PC-3 (cell line): ENCODE measurements at regions not wholly inside any gene's neighbourhood (a gene's known extent, or its start where the extent isn't known, plus 50 kb on each side); places are given as distances from the start of the nearest gene placed in this dataset.

ENCODE experiments used
- ATAC-seq: fragments of 200-7000 bp; cut with Tn5 transposase; 2 replicates; pipeline ENCODE4 v1.9.1; 2020; ENCODE audit warnings: mild to moderate bottlenecking, moderate library complexity
- BruUV-seq: library from RNA; stranded (reverse); fragments of 400-500 nt; replicated peaks from 2 replicates; lab custom pipeline; 2021; lab: Mats Ljungman, UMichigan
- CTCF ChIA-PET: fragments of 300-600 bp; sonication (Branson Sonifier 250); formaldehyde crosslinking; loops from one replicate; lab custom pipeline; 2022; ENCODE audit warnings: antibody characterized with exemption; lab: Charles Lee
- POLR2A ChIA-PET: fragments of 300-600 bp; sonication (Branson Sonifier 250); formaldehyde crosslinking; loops from one replicate; lab custom pipeline; 2022; ENCODE audit warnings: antibody characterized with exemption; ENCODE audit not compliant: unreplicated experiment; lab: Charles Lee
- DNase-seq: peaks from one replicate; pipeline ENCODE4 v3.0.0-alpha.2; 2015
- H2AFZ ChIP-seq: fragments of 300-600 bp; sonication (generic); 2 replicates; pipeline ENCODE4 v1.6.0; 2016; ENCODE audit warnings: antibody characterized with exemption, low read length
- H3F3A ChIP-seq: fragments of 300-600 bp; sonication (generic); one replicate; pipeline ENCODE4 v1.6.0; 2017; ENCODE audit warnings: antibody characterized with exemption, low read length, control low read depth, mild to moderate bottlenecking; ENCODE audit not compliant: unreplicated experiment
- H3K27ac ChIP-seq: fragments of 300-600 bp; sonication (generic); 2 replicates; pipeline ENCODE4 v1.5.1; 2016; ENCODE audit warnings: mild to moderate bottlenecking, low read length
- H3K27me3 ChIP-seq: fragments of 300-600 bp; sonication (generic); 2 replicates; pipeline ENCODE4 v1.6.1; 2016; ENCODE audit warnings: low read length, mixed read lengths
- H3K36me3 ChIP-seq: fragments of 300-600 bp; sonication (generic); 2 replicates; pipeline ENCODE4 v1.6.1; 2016; ENCODE audit warnings: low read depth, mixed run types, low read length, mixed read lengths
- H3K4me1 ChIP-seq: fragments of 300-600 bp; sonication (generic); 2 replicates; pipeline ENCODE4 v1.5.1; 2016; ENCODE audit warnings: low read length; ENCODE audit not compliant: insufficient read depth
- H3K4me2 ChIP-seq: fragments of 300-600 bp; sonication (generic); 2 replicates; pipeline ENCODE4 v1.6.0; 2016; ENCODE audit warnings: low read length
- H3K4me3 ChIP-seq: fragments of 300-600 bp; sonication (generic); 2 replicates; pipeline ENCODE4 v1.5.1; 2016; ENCODE audit warnings: mild to moderate bottlenecking, low read length, mixed read lengths
- H3K79me2 ChIP-seq: fragments of 300-600 bp; sonication (generic); 2 replicates; pipeline ENCODE4 v1.6.1; 2017; ENCODE audit warnings: low read length, mixed read lengths
- H3K9ac ChIP-seq: fragments of 300-600 bp; sonication (generic); 2 replicates; pipeline ENCODE4 v1.6.0; 2016; ENCODE audit warnings: mild to moderate bottlenecking, low read length
- H3K9me2 ChIP-seq: fragments of 300-600 bp; sonication (generic); replicated peaks from 2 replicates; pipeline ENCODE4 v1.6.1; 2016; ENCODE audit warnings: mixed run types, low read length, mixed read lengths
- H3K9me3 ChIP-seq: fragments of 300-600 bp; sonication (generic); 2 replicates; pipeline ENCODE4 v1.6.1; 2016; ENCODE audit warnings: low read length, mixed read lengths
- H4K20me1 ChIP-seq: fragments of 300-600 bp; sonication (generic); 2 replicates; pipeline ENCODE4 v1.6.1; 2016; ENCODE audit warnings: low read length, mixed read lengths
- CTCF ChIP-seq: fragments of 300-600 bp; sonication (generic); conservative IDR thresholded peaks from 2 replicates; pipeline ENCODE4 v1.5.1; 2017; ENCODE audit warnings: antibody characterized with exemption, low read depth, mild to moderate bottlenecking, low read length
- EZH2 ChIP-seq: fragments of 300-600 bp; sonication (generic); IDR thresholded peaks from one replicate; pipeline ENCODE4 v1.6.1; 2017; ENCODE audit warnings: antibody characterized with exemption, mild to moderate bottlenecking, low read length; ENCODE audit not compliant: unreplicated experiment
- EZH2phosphoT487 ChIP-seq: fragments of 300-600 bp; sonication (generic); IDR thresholded peaks from 2 replicates; pipeline ENCODE4 v1.6.1; 2018; ENCODE audit warnings: mild to moderate bottlenecking, antibody characterized with exemption, low read length, borderline replicate concordance
- intact Hi-C: fragments of 100-400 bp; cut with micrococcal nuclease; formaldehyde crosslinking; loops from 2 replicates; pipeline ENCODE4 v1.9.0; 2023

DNA sequence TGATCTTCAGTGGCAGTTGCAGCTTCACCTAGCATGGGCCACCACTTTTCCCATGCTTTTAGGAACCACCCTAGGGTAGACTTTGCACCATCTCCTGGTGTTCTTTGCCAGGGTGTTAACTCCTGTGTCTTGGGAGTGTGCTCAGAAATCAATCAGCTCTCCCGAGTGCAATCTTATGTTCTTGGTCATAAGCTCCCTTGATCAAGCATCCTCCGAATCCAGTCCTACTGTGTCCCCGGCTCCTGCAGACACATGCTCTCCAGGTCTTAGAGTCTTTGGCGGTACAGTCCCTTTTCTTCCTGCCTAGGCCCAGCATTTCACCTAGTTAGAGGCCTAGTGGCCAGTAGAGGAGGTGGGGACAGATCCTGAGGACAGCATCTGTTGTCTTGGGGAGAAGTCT, 74.7 kb upstream of the SYN2 start:
- ATAC-seq (no peak), DNase-seq (no peak)
- peaks cover 38% of the 10 kb centered on the region for H3K27me3 ChIP-seq
- CTCF ChIA-PET = no interaction called here
- no peaks in the 10 kb centered on the region for H3K36me3 ChIP-seq
- H4K20me1 ChIP-seq = no peaks in the 10 kb centered on the region
- H3K9ac ChIP-seq = no peak overlapping the region
- no peaks in the 10 kb centered on the region for H3K4me1 ChIP-seq
- H3K9me2 ChIP-seq = no peaks in the 10 kb centered on the region
- no peak for TF ChIP-seq EZH2
- TF ChIP-seq CTCF = no peak
- TF ChIP-seq EZH2phosphoT487 = no peak
- H3F3A ChIP-seq = no peaks in the 10 kb centered on the region
- no peak overlapping the region for H3K27ac ChIP-seq
- POLR2A ChIA-PET = no interaction called here
- no TSS peak for BruUV-seq
- no peak overlapping the region for H3K4me2 ChIP-seq
- intact Hi-C loops = no loop called here
- no peak overlapping the region for H2AFZ ChIP-seq
- H3K79me2 ChIP-seq = no peaks in the 10 kb centered on the region
- H3K4me3 ChIP-seq = no peak overlapping the region
- H3K9me3 ChIP-seq = no peaks in the 10 kb centered on the region

DNA sequence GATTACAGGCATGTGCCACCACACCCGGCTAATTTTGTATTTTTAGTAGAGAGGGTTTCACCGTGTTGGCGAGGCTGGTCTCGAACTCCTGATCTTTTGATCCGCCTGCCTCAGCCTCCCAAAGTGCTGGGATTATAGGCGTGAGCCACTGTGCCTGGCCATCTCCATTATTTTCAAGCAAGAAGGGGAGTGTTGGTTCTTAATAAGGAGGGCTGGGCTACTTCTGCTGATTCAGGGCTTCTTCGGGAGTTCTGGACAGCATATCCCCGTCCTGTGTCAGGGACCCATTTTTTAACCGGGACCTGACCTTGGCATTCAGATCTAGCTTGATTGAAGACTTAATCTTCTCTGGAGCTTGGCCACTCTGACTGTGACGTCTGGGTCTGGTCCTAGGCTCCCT, 74.1 kb upstream of the SYN2 start:
- no peaks in the 10 kb centered on the region for H3K79me2 ChIP-seq
- H3K36me3 ChIP-seq = no peaks in the 10 kb centered on the region
- no peak overlapping the region for H3K4me3 ChIP-seq
- no TSS peak for BruUV-seq
- intact Hi-C loops = no loop called here
- peaks cover 34% of the 10 kb centered on the region for H3K27me3 ChIP-seq
- H3K9me3 ChIP-seq = no peaks in the 10 kb centered on the region
- POLR2A ChIA-PET = no interaction called here
- no peak overlapping the region for H3K4me2 ChIP-seq
- H3F3A ChIP-seq = no peaks in the 10 kb centered on the region
- H3K9ac ChIP-seq = no peak overlapping the region
- no peak for ATAC-seq
- no peaks in the 10 kb centered on the region for H4K20me1 ChIP-seq
- H3K9me2 ChIP-seq = no peaks in the 10 kb centered on the region
- no peak for DNase-seq
- H3K4me1 ChIP-seq = no peaks in the 10 kb centered on the region
- TF ChIP-seq CTCF = no peak
- TF ChIP-seq EZH2 = no peak
- TF ChIP-seq EZH2phosphoT487 = no peak
- no peak overlapping the region for H3K27ac ChIP-seq
- no peak overlapping the region for H2AFZ ChIP-seq
- CTCF ChIA-PET = no interaction called here

GRCh38 chr3:11932636-11933035, 71.6 kb upstream of the SYN2 start:
- intact Hi-C loops = no loop called here
- POLR2A ChIA-PET = no interaction called here
- no peak for DNase-seq
- Histone ChIP-seq H3K36me3 (no peaks in the 10 kb centered on the region), H2AFZ (no peak overlapping the region), H4K20me1 (no peaks in the 10 kb centered on the region), H3K9me2 (no peaks in the 10 kb centered on the region), H3K9me3 (no peaks in the 10 kb centered on the region), H3F3A (no peaks in the 10 kb centered on the region), H3K27me3 (peaks cover 33% of the 10 kb centered on the region), H3K4me1 (no peaks in the 10 kb centered on the region), H3K4me2 (no peak overlapping the region), H3K9ac (no peak overlapping the region), H3K4me3 (no peak overlapping the region), H3K27ac (no peak overlapping the region), H3K79me2 (no peaks in the 10 kb centered on the region)
- BruUV-seq = no TSS peak
- no peak for ATAC-seq
- no peak for TF ChIP-seq EZH2
- TF ChIP-seq CTCF = no peak
- TF ChIP-seq EZH2phosphoT487 = no peak
- CTCF ChIA-PET = no interaction called here
